Panc1 (cell line): ENCODE measurements at regions not wholly inside any gene's neighbourhood (a gene's known extent, or its start where the extent isn't known, plus 50 kb on each side); places are given as distances from the start of the nearest gene placed in this dataset.

ENCODE experiments used
- ATAC-seq: fragments of 200-7000 bp; cut with Tn5 transposase; 2 replicates; pipeline ENCODE4 v1.9.1; 2020; ENCODE audit warnings: mild to moderate bottlenecking, moderate library complexity
- BruUV-seq: library from RNA; stranded (reverse); fragments of 400-500 nt; replicated peaks from 2 replicates; lab custom pipeline; 2021; lab: Mats Ljungman, UMichigan
- CTCF ChIA-PET: fragments of 300-600 bp; sonication (Branson Sonifier 250); formaldehyde crosslinking; loops from one replicate; lab custom pipeline; 2022; ENCODE audit warnings: antibody characterized with exemption; lab: Charles Lee
- POLR2A ChIA-PET: fragments of 300-600 bp; sonication (Branson Sonifier 250); formaldehyde crosslinking; loops from one replicate; lab custom pipeline; 2022; ENCODE audit warnings: antibody characterized with exemption; lab: Charles Lee
- DNase-seq: peaks from one replicate; pipeline ENCODE4 v3.0.0-alpha.2; 2010; ENCODE audit warnings: low read depth, low spot score
- H3K27ac ChIP-seq: 2 replicates; pipeline ENCODE4 v1.5.1; 2011; ENCODE audit warnings: mild to moderate bottlenecking, low read length, inconsistent platforms
- H3K27me3 ChIP-seq: fragments of 200-500 bp; sonication (Bioruptor generic); 2 replicates; pipeline ENCODE4 v1.6.0; 2014; ENCODE audit warnings: low read length, inconsistent platforms; ENCODE audit not compliant: control insufficient read depth, insufficient read depth
- H3K36me3 ChIP-seq: fragments of 200-500 bp; sonication (Bioruptor generic); 2 replicates; pipeline ENCODE4 v1.5.1; 2014; ENCODE audit warnings: inconsistent platforms, mild to moderate bottlenecking, low read length, moderate library complexity; ENCODE audit not compliant: control insufficient read depth, insufficient read depth
- H3K4me1 ChIP-seq: 2 replicates; pipeline ENCODE4 v1.5.1; 2011; ENCODE audit warnings: inconsistent platforms, mild to moderate bottlenecking, low read length, moderate library complexity; ENCODE audit not compliant: control insufficient read depth, insufficient read depth
- H3K4me3 ChIP-seq, 2 experiments: 2 replicates each; pipeline ENCODE4 v1.5.1; 2011 to 2012; ENCODE audit warnings: low read depth in 2 of 2, low read length in 2 of 2, mild to moderate bottlenecking in 2 of 2, inconsistent platforms in 1 of 2, moderate library complexity in 1 of 2
- H3K9me3 ChIP-seq: fragments of 200-500 bp; sonication (Bioruptor generic); 2 replicates; pipeline ENCODE4 v1.5.1; 2014; ENCODE audit warnings: low read depth, mild to moderate bottlenecking, inconsistent platforms, low read length, moderate library complexity; ENCODE audit not compliant: control insufficient read depth, insufficient read depth
- CTCF ChIP-seq: fragments of 450-650 bp; IDR thresholded peaks from 2 replicates; pipeline ENCODE4 v1.5.1; 2017; ENCODE audit warnings: mild to moderate bottlenecking
- POLR2AphosphoS5 ChIP-seq: IDR thresholded peaks from 2 replicates; pipeline ENCODE4 v1.6.1; 2012; ENCODE audit warnings: mild to moderate bottlenecking, low read depth, low read length, moderate library complexity
- REST ChIP-seq, 2 experiments: IDR thresholded peaks; 2 replicates each; pipeline ENCODE4 v1.6.1; 2011 to 2012; ENCODE audit warnings: low read depth in 2 of 2, control low read depth in 1 of 2, low read length in 1 of 2, mild to moderate bottlenecking in 1 of 2, moderate library complexity in 1 of 2; ENCODE audit not compliant: insufficient read depth in 1 of 2
- SIN3A ChIP-seq: IDR thresholded peaks from 2 replicates; pipeline ENCODE4 v1.6.1; 2012; ENCODE audit warnings: low read depth, mild to moderate bottlenecking, low read length, moderate library complexity, borderline replicate concordance; ENCODE audit not compliant: insufficient read depth
- TCF7L2 ChIP-seq: IDR thresholded peaks from 2 replicates; pipeline ENCODE4 v1.6.1; 2011; ENCODE audit warnings: mild to moderate bottlenecking, low read depth, low read length, inconsistent platforms
- in situ Hi-C: cut with HindIII; loops from 2 replicates; pipeline ENCODE4 v1.10.0; 2016; ENCODE audit warnings: low sequenced_read_pairs, low pct_unique_long_range_greater_than_20kb
- intact Hi-C: fragments of 100-400 bp; cut with micrococcal nuclease; formaldehyde crosslinking; loops from one replicate; pipeline ENCODE4 v1.10.0; 2022; ENCODE audit not compliant: unreplicated experiment

GRCh38 chr15:62541250-62541649 is 376.2 kb upstream of the C2CD4B start:
- Histone ChIP-seq H3K4me3 (no peak overlapping the region), H3K27me3 (no peaks in the 10 kb centered on the region), H3K4me1 (no peaks in the 10 kb centered on the region), H3K9me3 (no peaks in the 10 kb centered on the region; the same call in 1 of the 2 replicates), H3K27ac (no peak overlapping the region), H3K36me3 (no peaks in the 10 kb centered on the region)
- CTCF ChIA-PET: no interaction called here
- BruUV-seq: no TSS peak
- ATAC-seq (no peak), DNase-seq (no peak)
- POLR2A ChIA-PET: no interaction called here
- intact Hi-C loops: no loop called here
- in situ Hi-C loops: no loop called here
- TF ChIP-seq SIN3A (no peak), REST (IDR thresholded peaks at IDR 0.05; ENCODE audit: insufficient read depth in 1 of 2, low read depth in 2 of 2, low read length in 1 of 2) (no peak), POLR2AphosphoS5 (no peak), TCF7L2 (no peak), CTCF (no peak)

- POLR2A ChIA-PET: no interaction called here
- in situ Hi-C loops: no loop called here
- ATAC-seq: no peak
- Histone ChIP-seq H3K36me3 (no peaks in the 10 kb centered on the region), H3K4me3 (no peak overlapping the region), H3K27me3 (no peaks in the 10 kb centered on the region), H3K4me1 (no peaks in the 10 kb centered on the region), H3K9me3 (no peaks in the 10 kb centered on the region; the same call in 1 of the 2 replicates), H3K27ac (no peak overlapping the region)
- no TSS peak for BruUV-seq
- CTCF ChIA-PET: no interaction called here
- no peak for DNase-seq
- no peak for TF ChIP-seq REST (IDR thresholded peaks at IDR 0.05; ENCODE audit: insufficient read depth in 1 of 2, low read depth in 2 of 2, low read length in 1 of 2)
- no peak for TF ChIP-seq CTCF
- intact Hi-C loops: no loop called here
These were observed 376.8 kb upstream of the C2CD4B start for GRCh38 chr15:62541846-62542245.
